ENCODE measurements at regions not wholly inside any gene's neighbourhood (a gene's known extent, or its start where the extent isn't known, plus 50 kb on each side); places are given as distances from the start of the nearest gene placed in this dataset.

DNA sequence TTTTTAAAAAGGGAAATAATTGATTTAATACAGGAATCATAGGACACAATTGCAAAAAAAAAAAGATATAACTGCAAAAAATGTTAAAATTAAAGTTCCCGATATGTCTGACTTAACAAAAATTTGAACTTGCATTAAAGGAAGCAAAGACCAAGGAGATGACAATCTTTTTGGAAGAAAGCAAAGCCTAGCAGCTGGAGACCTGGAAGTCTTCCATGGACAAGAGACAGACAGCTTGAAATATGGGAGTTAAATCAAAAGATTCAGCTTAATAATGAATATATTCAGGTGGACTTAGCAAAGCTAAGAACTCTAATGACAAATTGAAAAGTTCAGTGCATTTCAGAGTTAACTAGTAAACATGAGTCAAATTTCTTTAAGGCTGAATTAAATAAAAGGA is 568.7 kb upstream of the RGMB start:
- H3K4me2 ChIP-seq, result no peak overlapping the region
- H3K79me2 ChIP-seq (ENCODE audit: insufficient read depth, low read depth), result no peaks in the 10 kb centered on the region
- no peaks in the 10 kb centered on the region for H3K27me3 ChIP-seq (ENCODE audit: insufficient read depth, low read depth)
- H3K4me3 ChIP-seq (IDR thresholded peaks at IDR 0.05; ENCODE audit: insufficient read depth, low read depth, low read length), result no peak overlapping the region
- H3K27ac ChIP-seq, result no peak overlapping the region
- H3K9ac ChIP-seq, result no peak overlapping the region
- TF ChIP-seq, protein P1, sequence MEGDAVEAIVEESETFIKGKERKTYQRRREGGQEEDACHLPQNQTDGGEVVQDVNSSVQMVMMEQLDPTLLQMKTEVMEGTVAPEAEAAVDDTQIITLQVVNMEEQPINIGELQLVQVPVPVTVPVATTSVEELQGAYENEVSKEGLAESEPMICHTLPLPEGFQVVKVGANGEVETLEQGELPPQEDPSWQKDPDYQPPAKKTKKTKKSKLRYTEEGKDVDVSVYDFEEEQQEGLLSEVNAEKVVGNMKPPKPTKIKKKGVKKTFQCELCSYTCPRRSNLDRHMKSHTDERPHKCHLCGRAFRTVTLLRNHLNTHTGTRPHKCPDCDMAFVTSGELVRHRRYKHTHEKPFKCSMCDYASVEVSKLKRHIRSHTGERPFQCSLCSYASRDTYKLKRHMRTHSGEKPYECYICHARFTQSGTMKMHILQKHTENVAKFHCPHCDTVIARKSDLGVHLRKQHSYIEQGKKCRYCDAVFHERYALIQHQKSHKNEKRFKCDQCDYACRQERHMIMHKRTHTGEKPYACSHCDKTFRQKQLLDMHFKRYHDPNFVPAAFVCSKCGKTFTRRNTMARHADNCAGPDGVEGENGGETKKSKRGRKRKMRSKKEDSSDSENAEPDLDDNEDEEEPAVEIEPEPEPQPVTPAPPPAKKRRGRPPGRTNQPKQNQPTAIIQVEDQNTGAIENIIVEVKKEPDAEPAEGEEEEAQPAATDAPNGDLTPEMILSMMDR (conservative IDR thresholded peaks at IDR 0.05; ENCODE audit: low read depth, low read length), result no peak
- H3K4me1 ChIP-seq (ENCODE audit: low read depth, poor library complexity, severe bottlenecking), result no peaks in the 10 kb centered on the region
- no peak overlapping the region for H2AFZ ChIP-seq (ENCODE audit: low read depth)
- H4K20me1 ChIP-seq (ENCODE audit: insufficient read depth), result no peaks in the 10 kb centered on the region
- no peaks in the 10 kb centered on the region for H3K36me3 ChIP-seq (ENCODE audit: insufficient read depth)

DNA sequence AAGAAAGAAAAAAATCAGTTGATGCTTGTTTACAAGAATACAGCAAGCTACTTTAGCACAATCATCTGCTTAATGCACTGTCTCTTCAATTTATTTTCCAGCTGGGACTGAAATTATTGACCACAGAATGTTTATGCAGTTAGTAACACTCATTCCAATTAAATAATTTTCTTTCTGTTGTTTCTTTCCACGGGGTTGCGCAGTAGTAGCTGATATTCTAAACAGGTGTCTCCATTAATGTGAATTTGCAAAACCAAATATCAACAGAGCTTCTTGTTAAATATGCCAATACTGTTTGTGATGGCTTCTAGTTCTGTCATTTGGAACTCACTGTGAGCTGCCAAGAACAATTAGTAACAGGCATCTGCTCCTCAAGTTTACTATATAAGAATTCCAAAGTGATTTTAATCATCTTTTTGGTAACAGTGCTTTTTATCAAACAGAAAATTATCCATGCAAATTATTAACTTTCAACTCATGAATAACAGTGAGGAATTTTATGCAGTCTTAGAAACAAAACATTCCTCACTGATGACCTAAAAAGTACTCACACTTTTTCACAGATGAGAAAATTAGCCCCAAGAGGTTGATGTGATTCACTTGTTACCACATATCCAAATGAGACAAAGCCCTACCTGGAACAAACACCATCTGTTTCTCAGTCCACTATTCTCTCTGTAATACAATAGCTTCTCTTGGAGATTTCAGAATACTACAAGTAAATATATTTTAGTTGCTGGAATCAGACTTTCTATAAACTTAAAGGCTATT is 567.6 kb upstream of the RGMB start:
- Histone ChIP-seq H3K27ac (no peak overlapping the region), H3K27me3 (ENCODE audit: insufficient read depth, low read depth) (no peaks in the 10 kb centered on the region), H3K36me3 (ENCODE audit: insufficient read depth) (no peaks in the 10 kb centered on the region), H3K9ac (no peak overlapping the region), H3K4me3 (IDR thresholded peaks at IDR 0.05; ENCODE audit: insufficient read depth, low read depth, low read length) (no peak overlapping the region), H3K4me2 (no peak overlapping the region), H2AFZ (ENCODE audit: low read depth) (no peak overlapping the region), H3K4me1 (ENCODE audit: low read depth, poor library complexity, severe bottlenecking) (no peaks in the 10 kb centered on the region), H4K20me1 (ENCODE audit: insufficient read depth) (no peaks in the 10 kb centered on the region), H3K79me2 (ENCODE audit: insufficient read depth, low read depth) (no peaks in the 10 kb centered on the region)
- TF ChIP-seq, protein P1 (conservative IDR thresholded peaks at IDR 0.05; ENCODE audit: low read depth, low read length), result no peak

DNA sequence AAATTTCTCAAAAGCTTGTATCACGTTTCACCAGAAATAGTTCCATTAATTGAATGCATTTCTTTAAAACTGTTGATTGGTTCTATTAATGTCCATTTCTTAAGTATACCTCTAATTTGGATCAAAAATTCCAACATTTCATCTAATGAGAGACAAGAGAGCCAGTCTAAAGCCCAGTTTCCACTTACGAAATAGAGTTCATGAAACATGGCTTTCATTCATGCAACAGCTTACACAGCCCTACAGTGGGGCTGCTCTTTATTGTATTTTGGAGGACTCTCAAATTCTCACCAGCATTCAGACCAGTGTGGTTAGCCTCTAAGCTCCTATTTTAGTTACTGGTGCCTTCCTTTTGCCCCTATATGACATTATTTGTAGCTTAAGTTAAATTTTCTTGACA is 566.9 kb upstream of the RGMB start:
- H3K4me1 ChIP-seq (ENCODE audit: low read depth, poor library complexity, severe bottlenecking), result no peaks in the 10 kb centered on the region
- no peak overlapping the region for H3K9ac ChIP-seq
- no peaks in the 10 kb centered on the region for H3K79me2 ChIP-seq (ENCODE audit: insufficient read depth, low read depth)
- H3K4me3 ChIP-seq (IDR thresholded peaks at IDR 0.05; ENCODE audit: insufficient read depth, low read depth, low read length), result no peak overlapping the region
- TF ChIP-seq, protein P1 (conservative IDR thresholded peaks at IDR 0.05; ENCODE audit: low read depth, low read length), result no peak
- no peak overlapping the region for H3K27ac ChIP-seq
- no peak overlapping the region for H2AFZ ChIP-seq (ENCODE audit: low read depth)
- no peaks in the 10 kb centered on the region for H4K20me1 ChIP-seq (ENCODE audit: insufficient read depth)
- no peaks in the 10 kb centered on the region for H3K36me3 ChIP-seq (ENCODE audit: insufficient read depth)
- H3K4me2 ChIP-seq, result no peak overlapping the region
- no peaks in the 10 kb centered on the region for H3K27me3 ChIP-seq (ENCODE audit: insufficient read depth, low read depth)

DNA sequence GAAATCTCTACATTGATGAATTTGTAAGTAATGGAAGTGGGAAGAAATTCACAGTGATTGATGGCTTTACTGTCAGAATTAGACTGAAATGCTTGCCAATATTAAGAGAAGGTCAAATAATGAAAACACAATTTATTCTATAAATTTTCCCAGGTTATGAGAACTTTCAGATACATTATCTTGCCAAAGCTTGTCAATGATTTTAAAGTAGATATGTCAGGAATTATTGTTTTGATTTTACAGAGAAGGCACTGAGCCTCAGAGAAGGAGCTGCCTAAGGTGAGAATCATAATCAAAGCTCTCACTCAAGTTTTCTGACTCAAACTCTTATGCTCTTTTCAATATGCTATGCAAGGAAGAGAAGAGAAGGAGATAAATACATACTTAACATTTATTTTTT is 564.0 kb upstream of the RGMB start:
- TF ChIP-seq, protein P1 (conservative IDR thresholded peaks at IDR 0.05; ENCODE audit: low read depth, low read length), result no peak
- no peaks in the 10 kb centered on the region for H4K20me1 ChIP-seq (ENCODE audit: insufficient read depth)
- no peaks in the 10 kb centered on the region for H3K79me2 ChIP-seq (ENCODE audit: insufficient read depth, low read depth)
- no peaks in the 10 kb centered on the region for H3K4me1 ChIP-seq (ENCODE audit: low read depth, poor library complexity, severe bottlenecking)
- H3K27me3 ChIP-seq (ENCODE audit: insufficient read depth, low read depth), result no peaks in the 10 kb centered on the region
- no peak overlapping the region for H3K9ac ChIP-seq
- no peak overlapping the region for H2AFZ ChIP-seq (ENCODE audit: low read depth)
- H3K4me2 ChIP-seq, result no peak overlapping the region
- H3K4me3 ChIP-seq (IDR thresholded peaks at IDR 0.05; ENCODE audit: insufficient read depth, low read depth, low read length), result no peak overlapping the region
- H3K36me3 ChIP-seq (ENCODE audit: insufficient read depth), result no peaks in the 10 kb centered on the region
- no peak overlapping the region for H3K27ac ChIP-seq

Data from KMS-11 (cell line).